Astrocyte (in vitro differentiated cells and primary cell): ENCODE measurements at regions not wholly inside any gene's neighbourhood (a gene's known extent, or its start where the extent isn't known, plus 50 kb on each side); places are given as distances from the start of the nearest gene placed in this dataset.

Experiments
- DNase-seq: peaks from one replicate; pipeline ENCODE4 v3.0.0-alpha.2; 2010; ENCODE audit warnings: low read depth
- FAIRE-seq: peaks from 2 replicates; lab custom pipeline; 2011; peaks lifted over from hg19 to GRCh38; lab: Jason Lieb, UNC
- H2AFZ ChIP-seq: 2 replicates; pipeline ENCODE4 v1.6.0; 2012; ENCODE audit warnings: low read depth, low read length, inconsistent platforms
- H3K27ac ChIP-seq: 2 replicates; pipeline ENCODE4 v1.5.1; 2011; ENCODE audit warnings: low read depth, low read length, inconsistent platforms
- H3K27me3 ChIP-seq: 2 replicates; pipeline ENCODE4 v1.6.0; 2011; ENCODE audit warnings: low read length, inconsistent platforms; ENCODE audit not compliant: insufficient read depth
- H3K36me3 ChIP-seq: 2 replicates; pipeline ENCODE4 v1.5.1; 2011; ENCODE audit warnings: low read length, inconsistent platforms; ENCODE audit not compliant: insufficient read depth
- H3K4me1 ChIP-seq: 2 replicates; pipeline ENCODE4 v1.5.1; 2011; ENCODE audit warnings: low read length, inconsistent platforms; ENCODE audit not compliant: insufficient read depth
- H3K4me2 ChIP-seq: 2 replicates; pipeline ENCODE4 v1.6.0; 2012; ENCODE audit warnings: low read length, inconsistent platforms
- H3K4me3 ChIP-seq: 2 replicates; pipeline ENCODE4 v1.5.1; 2011; ENCODE audit warnings: low read depth, mild to moderate bottlenecking, low read length, inconsistent platforms; ENCODE audit not compliant: insufficient read depth
- H3K79me2 ChIP-seq: 2 replicates; pipeline ENCODE4 v1.6.0; 2012; ENCODE audit warnings: mild to moderate bottlenecking, low read length, inconsistent platforms; ENCODE audit not compliant: insufficient read depth
- H3K9ac ChIP-seq: 2 replicates; pipeline ENCODE4 v1.6.0; 2012; ENCODE audit warnings: mild to moderate bottlenecking, low read length, inconsistent platforms
- H3K9me3 ChIP-seq: 2 replicates; pipeline ENCODE4 v1.5.1; 2012; ENCODE audit warnings: low read depth, mild to moderate bottlenecking, low read length, inconsistent platforms; ENCODE audit not compliant: insufficient read depth
- H4K20me1 ChIP-seq: 2 replicates; pipeline ENCODE4 v1.6.0; 2012; ENCODE audit warnings: low read length, inconsistent platforms; ENCODE audit not compliant: insufficient read depth
- H3K27ac Mint-ChIP-seq: one replicate; pipeline ENCODE4 v1.8.0; 2021; ENCODE audit warnings: mild to moderate bottlenecking, mixed read lengths; ENCODE audit not compliant: unreplicated experiment
- H3K27me3 Mint-ChIP-seq: one replicate; pipeline ENCODE4 v1.8.0; 2021; ENCODE audit warnings: low read depth, mixed read lengths; ENCODE audit not compliant: unreplicated experiment
- H3K36me3 Mint-ChIP-seq: one replicate; pipeline ENCODE4 v1.8.0; 2021; ENCODE audit warnings: low read depth, mixed read lengths; ENCODE audit not compliant: unreplicated experiment
- H3K4me1 Mint-ChIP-seq: one replicate; pipeline ENCODE4 v1.8.0; 2021; ENCODE audit warnings: low read depth, mixed read lengths; ENCODE audit not compliant: unreplicated experiment
- H3K4me3 Mint-ChIP-seq: one replicate; pipeline ENCODE4 v1.8.0; 2021; ENCODE audit warnings: mild to moderate bottlenecking, moderate library complexity, mixed read lengths; ENCODE audit not compliant: unreplicated experiment
- H3K9me3 Mint-ChIP-seq: one replicate; pipeline ENCODE4 v1.8.0; 2021; ENCODE audit warnings: mild to moderate bottlenecking, mixed read lengths; ENCODE audit not compliant: unreplicated experiment
- EZH2 ChIP-seq: IDR thresholded peaks from 2 replicates; pipeline ENCODE4 v1.6.1; 2012; ENCODE audit warnings: mild to moderate bottlenecking, low read length, inconsistent platforms; ENCODE audit not compliant: insufficient read depth
- TF ChIP-seq, protein P1 (sequence below): IDR thresholded peaks from 2 replicates; pipeline ENCODE4 v1.5.1; 2011; ENCODE audit warnings: low read depth, mild to moderate bottlenecking, inconsistent platforms, low read length, moderate library complexity; ENCODE audit not compliant: insufficient read depth

GRCh38 chr12:126993898-126994297, 1273.1 kb upstream of the TMEM132C start:
- Histone ChIP-seq H3K9me3 (no peaks in the 10 kb centered on the region), H3K4me2 (no peak overlapping the region), H3K4me1 (no peaks in the 10 kb centered on the region), H4K20me1 (no peaks in the 10 kb centered on the region), H2AFZ (no peak overlapping the region), H3K79me2 (no peaks in the 10 kb centered on the region), H3K9ac (no peak overlapping the region), H3K4me3 (no peak overlapping the region), H3K27ac (no peak overlapping the region), H3K27me3 (no peaks in the 10 kb centered on the region), H3K36me3 (no peaks in the 10 kb centered on the region)
- Mint-ChIP-seq H3K27me3 (no peaks in the 10 kb centered on the region), H3K9me3 (no peaks in the 10 kb centered on the region), H3K36me3 (no peaks in the 10 kb centered on the region), H3K4me3 (no peak overlapping the region), H3K4me1 (no peaks in the 10 kb centered on the region), H3K27ac (no peak overlapping the region)
- DNase-seq, result no peak
- FAIRE-seq, result no peak
- TF ChIP-seq, protein P1, sequence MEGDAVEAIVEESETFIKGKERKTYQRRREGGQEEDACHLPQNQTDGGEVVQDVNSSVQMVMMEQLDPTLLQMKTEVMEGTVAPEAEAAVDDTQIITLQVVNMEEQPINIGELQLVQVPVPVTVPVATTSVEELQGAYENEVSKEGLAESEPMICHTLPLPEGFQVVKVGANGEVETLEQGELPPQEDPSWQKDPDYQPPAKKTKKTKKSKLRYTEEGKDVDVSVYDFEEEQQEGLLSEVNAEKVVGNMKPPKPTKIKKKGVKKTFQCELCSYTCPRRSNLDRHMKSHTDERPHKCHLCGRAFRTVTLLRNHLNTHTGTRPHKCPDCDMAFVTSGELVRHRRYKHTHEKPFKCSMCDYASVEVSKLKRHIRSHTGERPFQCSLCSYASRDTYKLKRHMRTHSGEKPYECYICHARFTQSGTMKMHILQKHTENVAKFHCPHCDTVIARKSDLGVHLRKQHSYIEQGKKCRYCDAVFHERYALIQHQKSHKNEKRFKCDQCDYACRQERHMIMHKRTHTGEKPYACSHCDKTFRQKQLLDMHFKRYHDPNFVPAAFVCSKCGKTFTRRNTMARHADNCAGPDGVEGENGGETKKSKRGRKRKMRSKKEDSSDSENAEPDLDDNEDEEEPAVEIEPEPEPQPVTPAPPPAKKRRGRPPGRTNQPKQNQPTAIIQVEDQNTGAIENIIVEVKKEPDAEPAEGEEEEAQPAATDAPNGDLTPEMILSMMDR, result no peak
- no peak for TF ChIP-seq EZH2

DNA sequence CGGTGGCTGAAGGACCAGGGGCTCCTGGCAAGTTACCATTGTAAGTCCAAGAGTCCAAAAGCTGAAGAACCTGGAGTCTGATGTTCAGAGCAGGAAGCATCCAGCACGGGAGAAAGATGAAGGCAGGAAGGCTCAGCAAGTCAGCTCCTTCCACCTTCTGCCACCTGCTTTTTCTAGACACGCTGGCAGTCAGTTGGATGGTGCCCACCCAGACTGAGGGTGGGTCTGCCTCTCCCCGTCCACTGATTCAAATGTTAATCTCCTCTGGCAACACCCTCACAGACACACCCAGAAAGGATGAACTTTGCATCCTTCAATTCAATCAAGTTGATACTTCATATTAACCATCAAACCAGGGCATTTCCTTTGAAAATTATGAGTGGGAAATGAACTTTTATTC, 1272.4 kb upstream of the TMEM132C start:
- no peaks in the 10 kb centered on the region for H3K4me1 Mint-ChIP-seq
- Histone ChIP-seq H4K20me1 (no peaks in the 10 kb centered on the region), H3K9ac (no peak overlapping the region), H3K36me3 (no peaks in the 10 kb centered on the region), H3K27me3 (no peaks in the 10 kb centered on the region), H3K4me2 (no peak overlapping the region), H3K4me3 (no peak overlapping the region), H3K79me2 (no peaks in the 10 kb centered on the region), H3K9me3 (no peaks in the 10 kb centered on the region), H3K27ac (no peak overlapping the region), H3K4me1 (no peaks in the 10 kb centered on the region), H2AFZ (no peak overlapping the region)
- no peaks in the 10 kb centered on the region for H3K27me3 Mint-ChIP-seq
- H3K4me3 Mint-ChIP-seq, result no peak overlapping the region
- H3K27ac Mint-ChIP-seq, result no peak overlapping the region
- H3K36me3 Mint-ChIP-seq, result no peaks in the 10 kb centered on the region
- DNase-seq (no peak), FAIRE-seq (no peak)
- TF ChIP-seq, protein P1, result no peak
- no peak for TF ChIP-seq EZH2
- no peaks in the 10 kb centered on the region for H3K9me3 Mint-ChIP-seq

DNA sequence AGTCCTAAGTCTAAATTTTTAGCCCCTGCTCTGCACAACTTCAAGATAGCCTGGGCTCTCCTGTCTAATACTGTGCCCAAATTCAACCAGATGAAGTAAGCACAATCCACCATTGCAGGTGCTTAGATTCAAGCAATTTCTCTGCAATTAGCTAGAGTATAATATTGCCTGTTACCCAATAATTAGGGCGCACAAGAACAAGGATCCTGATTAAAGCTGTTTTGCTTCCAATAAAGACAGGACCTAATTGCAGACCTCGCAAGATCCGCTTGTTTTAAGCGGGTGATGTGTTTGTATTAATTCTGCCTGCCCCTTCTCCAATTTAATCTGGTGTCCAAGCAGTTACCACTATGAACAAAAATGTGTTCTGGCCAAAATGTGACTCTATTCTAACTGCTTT, 1268.9 kb upstream of the TMEM132C start:
- no peak for TF ChIP-seq EZH2
- TF ChIP-seq, protein P1, result no peak
- no peaks in the 10 kb centered on the region for H4K20me1 ChIP-seq
- H3K4me3 ChIP-seq, result no peak overlapping the region
- no peak overlapping the region for H3K9ac ChIP-seq
- no peak overlapping the region for H3K27ac ChIP-seq
- no peak overlapping the region for H3K4me2 ChIP-seq
- H3K4me1 ChIP-seq, result no peaks in the 10 kb centered on the region
- H3K9me3 ChIP-seq, result no peaks in the 10 kb centered on the region
- Mint-ChIP-seq H3K36me3 (no peaks in the 10 kb centered on the region), H3K27ac (no peak overlapping the region), H3K27me3 (no peaks in the 10 kb centered on the region), H3K9me3 (peaks cover 5% of the 10 kb centered on the region), H3K4me3 (no peak overlapping the region), H3K4me1 (no peaks in the 10 kb centered on the region)
- FAIRE-seq (no peak), DNase-seq (no peak)
- H3K79me2 ChIP-seq, result no peaks in the 10 kb centered on the region
- no peaks in the 10 kb centered on the region for H3K27me3 ChIP-seq
- H3K36me3 ChIP-seq, result no peaks in the 10 kb centered on the region
- H2AFZ ChIP-seq, result no peak overlapping the region
